NCI-H526 (cell line): ENCODE measurements at regions not wholly inside any gene's neighbourhood (a gene's known extent, or its start where the extent isn't known, plus 50 kb on each side); places are given as distances from the start of the nearest gene placed in this dataset.

Source experiments
- DNase-seq, 2 experiments: peaks; one replicate each; lab custom pipeline; 2025; lab: John Stamatoyannopoulos, UW

GRCh38 chr22:47236718-47237117, 474.3 kb downstream of the TBC1D22A start:
- DNase-seq, result no peak

DNA sequence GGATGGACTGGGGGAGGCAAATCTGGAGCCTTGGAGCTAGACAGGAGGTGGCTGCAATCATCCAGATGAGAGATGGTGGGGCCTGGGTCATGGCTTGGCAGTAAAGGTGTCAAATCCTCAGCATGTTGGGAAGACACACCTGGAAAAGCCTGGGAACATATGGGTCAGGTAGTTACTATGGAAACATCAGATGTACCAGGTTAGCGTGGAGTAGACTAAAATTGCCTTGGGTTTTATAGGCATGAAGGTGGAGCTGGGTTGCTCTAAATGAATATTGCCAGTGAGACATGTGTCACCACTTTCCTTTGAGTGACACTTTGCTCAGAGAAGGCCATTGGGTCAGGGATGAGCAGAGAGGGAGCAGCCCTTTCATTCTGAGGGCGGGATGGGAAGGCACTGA, 473.7 kb downstream of the TBC1D22A start:
- no peak for DNase-seq

GRCh38 chr22:47233316-47234243, 471.1 kb downstream of the TBC1D22A start:
- no peak for DNase-seq

DNA sequence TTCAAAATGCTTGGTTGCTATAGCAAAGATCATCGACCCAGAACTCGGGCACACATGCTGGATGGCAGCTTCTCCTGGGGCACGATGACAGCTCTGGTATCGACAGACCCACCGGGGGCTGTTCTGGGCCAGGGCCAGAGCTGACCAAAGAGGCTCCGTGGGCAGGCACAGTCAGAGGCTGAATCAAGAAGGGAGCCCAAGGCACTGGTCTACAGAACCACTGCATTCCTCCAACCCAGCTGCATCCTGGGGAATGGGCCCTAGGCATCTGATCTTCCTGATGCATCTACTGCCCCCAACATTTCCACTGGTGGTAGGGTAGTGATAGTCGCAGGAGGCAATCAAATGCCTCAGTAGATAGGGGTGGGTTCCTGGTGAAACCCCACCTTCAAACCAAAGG, 470.3 kb downstream of the TBC1D22A start:
- no peak for DNase-seq

DNA sequence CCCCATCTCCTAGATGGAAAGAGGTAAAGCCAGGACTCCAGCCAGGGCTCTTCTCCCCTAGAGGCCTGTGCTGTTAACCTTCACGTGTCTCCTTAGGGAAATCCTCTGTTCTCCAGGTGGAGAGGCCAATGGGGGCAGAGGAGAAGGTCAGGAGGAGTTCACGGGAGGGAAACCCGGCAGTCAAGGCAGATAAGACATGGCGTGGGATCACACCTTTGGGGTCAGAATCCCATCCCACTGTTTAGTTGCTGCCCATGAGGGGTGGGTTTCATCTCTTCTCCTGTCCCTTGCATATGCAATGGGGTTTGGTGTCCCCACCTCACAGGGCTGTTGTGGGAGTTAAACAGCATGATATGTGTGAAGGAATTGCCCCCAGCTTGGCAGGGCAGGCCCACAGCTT, 469.7 kb downstream of the TBC1D22A start:
- DNase-seq, result no peak

DNA sequence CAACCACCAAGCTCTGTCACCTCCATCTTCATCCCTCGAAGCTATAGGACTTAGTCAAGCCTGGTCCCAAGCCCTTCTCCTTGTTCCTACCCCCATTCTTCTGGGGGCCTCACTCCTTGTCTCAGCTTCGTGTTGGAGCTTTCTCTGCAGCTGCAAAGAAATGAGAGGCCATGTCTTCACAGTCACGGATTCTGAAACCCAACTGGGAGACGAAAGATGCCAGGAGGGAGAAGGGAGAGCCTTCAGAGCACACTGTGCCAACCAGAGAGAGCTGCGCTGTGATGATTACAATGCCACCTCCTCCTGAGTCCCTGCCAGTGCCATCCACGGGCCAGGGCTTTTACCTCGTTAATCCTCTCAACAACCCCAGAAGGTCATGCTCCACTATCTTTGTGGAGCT, 469.3 kb downstream of the TBC1D22A start:
- DNase-seq, result no peak

DNA sequence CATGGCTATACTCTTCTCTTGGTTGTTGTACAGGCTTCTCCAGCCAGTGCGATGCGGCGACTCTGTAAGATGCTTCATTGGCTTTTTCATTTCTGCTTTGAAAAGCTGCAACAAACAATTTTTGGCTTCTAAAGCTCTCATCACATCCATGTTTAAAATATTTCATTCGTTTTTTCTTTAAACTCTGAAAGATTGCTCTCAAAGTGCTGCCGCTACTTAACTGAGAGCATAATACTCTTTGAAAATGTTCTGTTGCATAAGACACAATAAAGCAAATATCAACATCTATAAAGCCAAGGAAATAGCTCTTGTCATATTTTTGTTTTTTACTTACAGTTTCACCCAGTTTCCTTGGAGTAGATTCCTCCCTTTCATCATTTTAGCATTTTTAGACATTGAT, 468.3 kb downstream of the TBC1D22A start:
- DNase-seq, result no peak

DNA sequence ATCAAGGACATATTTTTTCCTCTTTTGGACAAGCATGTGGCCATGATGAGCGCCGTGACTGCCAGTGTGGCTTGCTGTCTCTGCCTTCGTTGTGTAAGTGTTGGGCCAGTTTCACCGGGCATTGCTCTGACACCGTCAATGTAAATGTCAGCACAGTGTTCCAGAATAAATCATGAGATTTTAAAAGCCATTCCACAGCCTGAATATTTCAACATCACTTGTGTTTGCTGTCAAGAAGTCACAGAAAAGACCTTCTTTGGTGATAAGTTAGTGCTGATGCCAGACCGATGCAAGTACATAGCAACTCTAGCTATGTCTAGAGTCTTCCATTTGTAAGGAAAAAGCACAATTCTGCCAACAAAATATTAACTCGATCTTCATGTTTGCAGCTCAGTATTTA, 467.8 kb downstream of the TBC1D22A start:
- DNase-seq, result no peak

DNA sequence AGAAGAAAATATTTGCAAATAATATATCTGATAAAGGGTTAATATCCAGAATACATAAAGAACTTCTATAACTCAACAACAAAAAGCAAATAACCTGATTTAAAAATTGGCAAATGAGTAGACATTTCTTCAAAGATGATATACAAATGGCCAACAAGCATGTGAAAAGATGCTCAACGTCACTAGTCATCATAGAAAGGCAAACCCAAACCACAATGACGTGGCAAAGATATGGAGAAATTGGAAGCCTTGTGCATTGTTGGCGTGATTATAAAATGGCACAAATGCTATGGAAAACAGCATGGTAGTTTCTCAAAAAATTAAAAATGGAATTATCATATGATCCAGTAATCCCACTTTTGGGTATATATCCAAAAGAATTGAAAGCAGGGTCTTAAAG, 466.3 kb downstream of the TBC1D22A start:
- no peak for DNase-seq

DNA sequence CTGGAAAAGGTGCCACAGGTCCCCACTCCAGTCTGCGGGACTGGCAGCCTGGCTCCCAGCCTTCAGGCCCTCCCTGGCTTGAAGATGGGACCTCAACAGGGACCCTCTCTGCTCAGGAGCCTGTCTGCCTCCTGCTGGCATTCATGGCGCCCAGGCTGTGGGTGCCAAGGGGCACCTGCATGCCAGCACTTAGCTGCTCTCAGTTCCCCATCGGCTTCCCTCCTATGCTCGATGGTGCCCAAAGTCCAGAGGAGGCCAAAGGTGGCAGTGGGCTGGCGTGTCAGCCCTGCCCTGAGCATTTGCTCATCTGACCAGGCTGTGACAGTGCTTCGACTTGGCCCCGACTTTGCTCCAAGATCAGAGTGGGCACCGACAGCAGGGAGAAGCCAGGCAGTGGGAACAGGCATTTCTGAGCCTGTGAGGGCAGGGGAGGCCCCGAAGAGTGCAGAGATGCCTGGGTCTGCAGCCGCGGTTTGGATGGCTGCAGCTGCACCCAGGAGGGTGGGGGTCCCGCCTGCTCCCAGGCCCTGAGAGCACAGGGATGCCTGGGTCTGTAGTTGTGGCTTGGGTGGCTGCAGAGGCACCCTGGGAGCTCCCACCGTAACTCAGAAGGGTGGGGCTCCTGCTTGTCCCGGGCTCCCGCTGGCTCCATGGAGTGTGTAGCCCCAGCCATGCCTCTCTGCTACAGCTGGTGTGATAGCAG, 463.6 kb downstream of the TBC1D22A start:
- no peak for DNase-seq

DNA sequence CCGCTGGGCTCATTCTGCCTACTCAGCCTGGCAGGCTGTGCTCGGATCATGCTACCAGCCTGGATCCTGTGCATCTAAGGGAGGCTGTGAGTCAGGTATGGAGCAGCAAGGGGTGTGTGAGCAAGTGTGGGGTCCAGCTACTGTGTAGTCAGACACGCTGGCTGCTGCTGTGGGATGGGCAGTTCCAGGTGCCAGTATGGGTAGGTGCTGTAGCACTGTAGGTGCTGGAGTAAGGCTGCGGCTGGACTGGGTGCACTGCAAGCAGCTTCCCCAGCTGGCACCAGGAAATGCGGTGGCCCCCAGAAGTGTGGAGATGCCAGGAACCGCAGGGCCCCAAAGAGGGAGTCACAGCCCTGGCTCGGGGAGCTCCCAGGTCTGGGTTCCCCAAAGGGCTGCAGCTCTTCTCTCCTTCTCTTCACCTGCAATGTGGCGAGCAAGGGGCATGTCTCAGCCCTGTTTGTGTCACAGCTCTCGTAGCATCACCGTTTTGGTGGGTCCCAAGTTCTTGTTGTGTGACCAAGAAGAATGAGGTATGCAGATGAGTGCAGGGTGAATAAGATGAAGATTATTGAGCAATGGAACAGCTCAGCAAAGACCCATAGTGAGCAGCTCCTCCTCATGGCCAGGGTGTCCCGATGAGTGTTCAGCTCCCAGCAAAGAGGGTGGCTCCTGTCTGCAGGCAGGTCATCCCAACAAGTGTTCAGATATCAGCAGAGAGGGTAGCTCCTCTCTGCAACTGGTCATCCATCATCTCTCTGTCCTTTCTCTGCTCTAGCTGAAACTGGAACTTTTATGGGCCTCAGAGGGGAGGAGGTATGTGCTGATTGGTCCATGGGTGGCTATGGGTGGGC, 462.9 kb downstream of the TBC1D22A start:
- no peak for DNase-seq
